Ecto neural progenitor cell (in vitro differentiated cells): ENCODE measurements at regions not wholly inside any gene's neighbourhood (a gene's known extent, or its start where the extent isn't known, plus 50 kb on each side); places are given as distances from the start of the nearest gene placed in this dataset.
"Not testable (repeated sequence)": the region's sequence is repeated elsewhere in the genome, so short reads cannot be mapped to it uniquely, and the experiment has no call there.

Experiments used
- DNase-seq: peaks from one replicate; pipeline ENCODE4 v3.0.0-alpha.2; 2018; ENCODE audit warnings: low spot score

- no peak for DNase-seq
Measured at GRCh38 chr7:17046666-17047065, 164.9 kb upstream of the AGR3 start.

GRCh38 chr7:17053164-17053563, 171.4 kb upstream of the AGR3 start:
- DNase-seq = not testable (repeated sequence)

GRCh38 chr7:17054206-17054605, 172.4 kb upstream of the AGR3 start:
- no peak for DNase-seq

GRCh38 chr7:17054836-17055235, 173.1 kb upstream of the AGR3 start:
- DNase-seq = no peak

GRCh38 chr7:17055596-17055995, 173.8 kb upstream of the AGR3 start:
- DNase-seq = no peak

GRCh38 chr7:17056491-17057142, 174.8 kb upstream of the AGR3 start:
- no peak for DNase-seq

GRCh38 chr7:17057143-17057509, 175.3 kb upstream of the AGR3 start:
- no peak for DNase-seq

- DNase-seq = no peak
Measured at GRCh38 chr7:17058568-17058967, 176.8 kb upstream of the AGR3 start.

- no peak for DNase-seq
Measured at GRCh38 chr7:17060051-17060450, 178.3 kb upstream of the AGR3 start.

- DNase-seq = no peak
Measured at GRCh38 chr7:17061443-17061842, 179.7 kb upstream of the AGR3 start.

GRCh38 chr7:17062151-17063044, 180.6 kb upstream of the AGR3 start:
- no peak for DNase-seq

- DNase-seq = no peak
Measured at GRCh38 chr7:17063045-17063383, 181.2 kb upstream of the AGR3 start.

- DNase-seq = no peak
Measured at GRCh38 chr7:17067691-17068090, 185.9 kb upstream of the AGR3 start.

GRCh38 chr7:17069146-17069545, 187.4 kb upstream of the AGR3 start:
- DNase-seq = no peak

- no peak for DNase-seq
Measured at GRCh38 chr7:17070231-17070708, 188.5 kb upstream of the AGR3 start.

- no peak for DNase-seq
Measured at GRCh38 chr7:17071866-17072265, 190.1 kb upstream of the AGR3 start.

- DNase-seq = no peak
Measured at GRCh38 chr7:17075601-17076255, 193.9 kb upstream of the AGR3 start.

GRCh38 chr7:17078298-17078697, 196.5 kb upstream of the AGR3 start:
- DNase-seq = no peak

GRCh38 chr7:17083392-17084165, 201.8 kb upstream of the AGR3 start:
- DNase-seq = no peak

GRCh38 chr7:17084166-17084475, 202.3 kb upstream of the AGR3 start:
- DNase-seq = no peak

GRCh38 chr7:17085186-17085585, 203.4 kb upstream of the AGR3 start:
- no peak for DNase-seq

- no peak for DNase-seq
Measured at GRCh38 chr7:17086403-17086802, 204.6 kb upstream of the AGR3 start.
